ENCODE measurements at regions not wholly inside any gene's neighbourhood (a gene's known extent, or its start where the extent isn't known, plus 50 kb on each side); places are given as distances from the start of the nearest gene placed in this dataset.

- TF ChIP-seq, protein P1, sequence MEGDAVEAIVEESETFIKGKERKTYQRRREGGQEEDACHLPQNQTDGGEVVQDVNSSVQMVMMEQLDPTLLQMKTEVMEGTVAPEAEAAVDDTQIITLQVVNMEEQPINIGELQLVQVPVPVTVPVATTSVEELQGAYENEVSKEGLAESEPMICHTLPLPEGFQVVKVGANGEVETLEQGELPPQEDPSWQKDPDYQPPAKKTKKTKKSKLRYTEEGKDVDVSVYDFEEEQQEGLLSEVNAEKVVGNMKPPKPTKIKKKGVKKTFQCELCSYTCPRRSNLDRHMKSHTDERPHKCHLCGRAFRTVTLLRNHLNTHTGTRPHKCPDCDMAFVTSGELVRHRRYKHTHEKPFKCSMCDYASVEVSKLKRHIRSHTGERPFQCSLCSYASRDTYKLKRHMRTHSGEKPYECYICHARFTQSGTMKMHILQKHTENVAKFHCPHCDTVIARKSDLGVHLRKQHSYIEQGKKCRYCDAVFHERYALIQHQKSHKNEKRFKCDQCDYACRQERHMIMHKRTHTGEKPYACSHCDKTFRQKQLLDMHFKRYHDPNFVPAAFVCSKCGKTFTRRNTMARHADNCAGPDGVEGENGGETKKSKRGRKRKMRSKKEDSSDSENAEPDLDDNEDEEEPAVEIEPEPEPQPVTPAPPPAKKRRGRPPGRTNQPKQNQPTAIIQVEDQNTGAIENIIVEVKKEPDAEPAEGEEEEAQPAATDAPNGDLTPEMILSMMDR (IDR thresholded peaks at IDR 0.05; ENCODE audit: insufficient read depth, low read length, poor library complexity, severe bottlenecking): no peak
- TF ChIP-seq EZH2phosphoT487 (conservative IDR thresholded peaks at IDR 0.05; ENCODE audit: low read length): no peak
Observed at GRCh38 chr14:65954942-65955341, 531.2 kb upstream of the CCDC196 start.

Data from SU-DHL-6 (cell line).